ENCODE measurements at regions not wholly inside any gene's neighbourhood (a gene's known extent, or its start where the extent isn't known, plus 50 kb on each side); places are given as distances from the start of the nearest gene placed in this dataset.

- no peak for DNase-seq
These were observed 277.3 kb downstream of the MTX2 start for GRCh38 chr2:176546550-176546949.

- DNase-seq = no peak
These were observed 283.4 kb downstream of the MTX2 start for GRCh38 chr2:176552501-176553135.

- DNase-seq = peak in 3 of 6 experiments; percentile 4 to 20 (median 7)
These were observed 284.5 kb downstream of the MTX2 start for GRCh38 chr2:176553685-176554100.

- peak in 5 of 6 experiments; percentile 0 to 67 (median 21) for DNase-seq
These were observed 285.1 kb downstream of the MTX2 start for GRCh38 chr2:176554101-176555048.

- DNase-seq = no peak
These were observed 285.9 kb downstream of the MTX2 start for GRCh38 chr2:176555112-176555511.

GRCh38 chr2:176555781-176556180 lies 286.5 kb downstream of the MTX2 start:
- no peak for DNase-seq

GRCh38 chr2:176556373-176556772 lies 287.1 kb downstream of the MTX2 start:
- no peak for DNase-seq

- DNase-seq = no peak
These were observed 288.6 kb downstream of the MTX2 start for GRCh38 chr2:176557821-176558220.

- DNase-seq = no peak
These were observed 289.4 kb downstream of the MTX2 start for GRCh38 chr2:176558574-176559140.

GRCh38 chr2:176560296-176560695 lies 291.1 kb downstream of the MTX2 start:
- DNase-seq = no peak

GRCh38 chr2:176561706-176562105 lies 292.5 kb downstream of the MTX2 start:
- DNase-seq = no peak

GRCh38 chr2:176562359-176563078 lies 293.3 kb downstream of the MTX2 start:
- no peak for DNase-seq

GRCh38 chr2:176565641-176566323 lies 296.5 kb downstream of the MTX2 start:
- DNase-seq = no peak

GRCh38 chr2:176566496-176566895 lies 297.3 kb downstream of the MTX2 start:
- no peak for DNase-seq

- DNase-seq = no peak
These were observed 297.7 kb downstream of the MTX2 start for GRCh38 chr2:176566961-176567360.

- no peak for DNase-seq
These were observed 298.1 kb downstream of the MTX2 start for GRCh38 chr2:176567361-176567760.

GRCh38 chr2:176569574-176569973 lies 300.3 kb downstream of the MTX2 start:
- DNase-seq = no peak

GRCh38 chr2:176573612-176574483 lies 304.6 kb downstream of the MTX2 start:
- no peak for DNase-seq

GRCh38 chr2:176574484-176575236 lies 305.4 kb downstream of the MTX2 start:
- DNase-seq = no peak

- DNase-seq = no peak
These were observed 306.0 kb downstream of the MTX2 start for GRCh38 chr2:176575237-176575744.
